GM12878 (cell line): ENCODE measurements at regions not wholly inside any gene's neighbourhood (a gene's known extent, or its start where the extent isn't known, plus 50 kb on each side); places are given as distances from the start of the nearest gene placed in this dataset.
A peak's percentile ranks its signal among the peaks of the same experiment; 100 is the strongest.

Source experiments
- CREB1 ChIP-seq: IDR thresholded peaks from 2 replicates; pipeline ENCODE4 v1.6.1; 2012; ENCODE audit warnings: low read depth, mild to moderate bottlenecking, inconsistent platforms
- CREM ChIP-seq: IDR thresholded peaks from 2 replicates; pipeline ENCODE4 v1.6.1; 2014; ENCODE audit warnings: antibody characterized with exemption, low read depth
- EGR1 ChIP-seq, 2 experiments: IDR thresholded peaks; 1 replicate in 1 of 2; 2 replicates in 1 of 2; pipeline ENCODE4 v1.6.1; 2011 to 2012; ENCODE audit warnings: low read depth in 2 of 2, low read length in 2 of 2, borderline replicate concordance in 1 of 2, mild to moderate bottlenecking in 1 of 2, moderate library complexity in 1 of 2
- ESRRA ChIP-seq: IDR thresholded peaks from 2 replicates; pipeline ENCODE4 v1.6.1; 2012; ENCODE audit warnings: mild to moderate bottlenecking, low read length, improper control_type of control experiment
- FOXK2 ChIP-seq: fragments of 450-650 bp; IDR thresholded peaks from 2 replicates; pipeline ENCODE4 v1.6.1; 2017; ENCODE audit warnings: mild to moderate bottlenecking, moderate library complexity
- GABPA ChIP-seq: IDR thresholded peaks from 2 replicates; pipeline ENCODE4 v1.6.1; 2014; ENCODE audit warnings: antibody characterized with exemption, low read depth, mild to moderate bottlenecking, inconsistent platforms
- HDAC6 ChIP-seq: fragments of 200-600 bp; sonication (generic); IDR thresholded peaks from one replicate; pipeline ENCODE4 v1.8.0; 2017; ENCODE audit warnings: antibody characterized with exemption; ENCODE audit not compliant: unreplicated experiment
- IKZF2 ChIP-seq, 2 experiments: fragments of 450-650 bp; IDR thresholded peaks; 2 replicates each; pipeline ENCODE4 v1.6.1; 2017; ENCODE audit warnings: mild to moderate bottlenecking in 2 of 2, moderate library complexity in 2 of 2
- KDM1A ChIP-seq: fragments of 200-600 bp; sonication (generic); IDR thresholded peaks from 2 replicates; pipeline ENCODE4 v1.6.1; 2016; ENCODE audit warnings: borderline replicate concordance
- KLF5 ChIP-seq: fragments of 450-650 bp; IDR thresholded peaks from 2 replicates; pipeline ENCODE4 v1.6.1; 2014; ENCODE audit warnings: mild to moderate bottlenecking; ENCODE audit not compliant: partially characterized antibody
- MEF2A ChIP-seq: IDR thresholded peaks from 2 replicates; pipeline ENCODE4 v1.6.1; 2011; ENCODE audit warnings: low read depth, mild to moderate bottlenecking, low read length, moderate library complexity; ENCODE audit not compliant: insufficient read depth
- MTA3 ChIP-seq: IDR thresholded peaks from 2 replicates; pipeline ENCODE4 v1.6.1; 2012; ENCODE audit warnings: low read length, inconsistent platforms, borderline replicate concordance
- PAX8 ChIP-seq: fragments of 450-650 bp; IDR thresholded peaks from 2 replicates; pipeline ENCODE4 v1.6.1; 2017; ENCODE audit warnings: mild to moderate bottlenecking, moderate library complexity
- POLR2A ChIP-seq: IDR thresholded peaks from 2 replicates; pipeline ENCODE4 v1.6.1; 2011; ENCODE audit warnings: low read depth, mild to moderate bottlenecking, low read length
- POLR2AphosphoS5 ChIP-seq: IDR thresholded peaks from 2 replicates; pipeline ENCODE4 v1.6.1; 2011; ENCODE audit warnings: mild to moderate bottlenecking, low read length, inconsistent platforms
- SIN3A ChIP-seq: IDR thresholded peaks from 2 replicates; pipeline ENCODE4 v1.6.1; 2012; ENCODE audit warnings: low read depth, low read length, improper control_type of control experiment
- SMAD5 ChIP-seq: IDR thresholded peaks from 2 replicates; pipeline ENCODE4 v1.6.1; 2016; ENCODE audit warnings: antibody characterized with exemption, low read depth
- TBL1XR1 ChIP-seq: IDR thresholded peaks from 2 replicates; pipeline ENCODE4 v1.6.1; 2012; ENCODE audit warnings: low read depth, low read length, improper control_type of control experiment
- TCF7 ChIP-seq: IDR thresholded peaks from 2 replicates; pipeline ENCODE4 v1.6.1; 2014; ENCODE audit warnings: antibody characterized with exemption, borderline replicate concordance
- TF ChIP-seq, protein P1 (sequence below): IDR thresholded peaks from 2 replicates; pipeline ENCODE4 v1.6.1; 2011; ENCODE audit warnings: low read depth, mild to moderate bottlenecking, low read length, moderate library complexity, borderline replicate concordance; ENCODE audit errors: extremely low read depth
- TF ChIP-seq, protein P2 (sequence below): fragments of 450-650 bp; IDR thresholded peaks from 2 replicates; pipeline ENCODE4 v1.6.1; 2017; ENCODE audit warnings: mild to moderate bottlenecking, low read depth, inconsistent platforms; ENCODE audit not compliant: poor library complexity, severe bottlenecking
- TF ChIP-seq, protein P3 (sequence below): fragments of 450-650 bp; IDR thresholded peaks from 2 replicates; pipeline ENCODE4 v1.6.1; 2016; ENCODE audit warnings: mild to moderate bottlenecking, moderate library complexity, borderline replicate concordance
- TF ChIP-seq, protein P4 (sequence below): fragments of 450-650 bp; IDR thresholded peaks from 2 replicates; pipeline ENCODE4 v1.6.1; 2016; ENCODE audit warnings: mild to moderate bottlenecking
- TF ChIP-seq, protein P5 (sequence below): fragments of 450-650 bp; IDR thresholded peaks from 2 replicates; pipeline ENCODE4 v1.6.1; 2017; ENCODE audit warnings: low read depth, mild to moderate bottlenecking, moderate library complexity

DNA sequence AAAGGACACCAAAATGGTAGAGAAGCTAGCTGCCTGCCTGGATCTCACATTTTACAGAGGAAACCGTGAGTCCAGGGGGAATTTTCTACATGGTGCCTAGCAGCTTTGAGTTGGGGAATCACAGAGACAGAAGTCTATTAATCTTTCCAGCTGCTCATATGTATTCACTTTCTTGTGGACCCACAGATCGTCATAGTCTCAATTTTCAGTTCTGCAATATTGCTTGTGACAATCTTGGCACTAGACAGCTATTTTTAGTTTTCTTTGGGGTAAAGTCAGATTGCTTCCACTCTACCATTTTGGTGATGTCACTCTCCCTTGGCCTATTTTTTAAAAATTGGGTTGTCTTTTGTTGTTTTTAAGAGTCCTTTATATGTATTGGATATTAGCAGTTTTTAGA, 233.4 kb upstream of the STK26 start (continued):
- peak; percentile 83 for TF ChIP-seq MEF2A
- TF ChIP-seq FOXK2, result no peak
- TF ChIP-seq POLR2AphosphoS5, result no peak
- TF ChIP-seq KDM1A, result no peak
- TF ChIP-seq, protein P1, sequence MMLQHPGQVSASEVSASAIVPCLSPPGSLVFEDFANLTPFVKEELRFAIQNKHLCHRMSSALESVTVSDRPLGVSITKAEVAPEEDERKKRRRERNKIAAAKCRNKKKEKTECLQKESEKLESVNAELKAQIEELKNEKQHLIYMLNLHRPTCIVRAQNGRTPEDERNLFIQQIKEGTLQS, result no peak
- TF ChIP-seq, protein P2, sequence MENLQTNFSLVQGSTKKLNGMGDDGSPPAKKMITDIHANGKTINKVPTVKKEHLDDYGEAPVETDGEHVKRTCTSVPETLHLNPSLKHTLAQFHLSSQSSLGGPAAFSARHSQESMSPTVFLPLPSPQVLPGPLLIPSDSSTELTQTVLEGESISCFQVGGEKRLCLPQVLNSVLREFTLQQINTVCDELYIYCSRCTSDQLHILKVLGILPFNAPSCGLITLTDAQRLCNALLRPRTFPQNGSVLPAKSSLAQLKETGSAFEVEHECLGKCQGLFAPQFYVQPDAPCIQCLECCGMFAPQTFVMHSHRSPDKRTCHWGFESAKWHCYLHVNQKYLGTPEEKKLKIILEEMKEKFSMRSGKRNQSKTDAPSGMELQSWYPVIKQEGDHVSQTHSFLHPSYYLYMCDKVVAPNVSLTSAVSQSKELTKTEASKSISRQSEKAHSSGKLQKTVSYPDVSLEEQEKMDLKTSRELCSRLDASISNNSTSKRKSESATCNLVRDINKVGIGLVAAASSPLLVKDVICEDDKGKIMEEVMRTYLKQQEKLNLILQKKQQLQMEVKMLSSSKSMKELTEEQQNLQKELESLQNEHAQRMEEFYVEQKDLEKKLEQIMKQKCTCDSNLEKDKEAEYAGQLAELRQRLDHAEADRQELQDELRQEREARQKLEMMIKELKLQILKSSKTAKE, result peak; percentile 79
- TF ChIP-seq, protein P3, sequence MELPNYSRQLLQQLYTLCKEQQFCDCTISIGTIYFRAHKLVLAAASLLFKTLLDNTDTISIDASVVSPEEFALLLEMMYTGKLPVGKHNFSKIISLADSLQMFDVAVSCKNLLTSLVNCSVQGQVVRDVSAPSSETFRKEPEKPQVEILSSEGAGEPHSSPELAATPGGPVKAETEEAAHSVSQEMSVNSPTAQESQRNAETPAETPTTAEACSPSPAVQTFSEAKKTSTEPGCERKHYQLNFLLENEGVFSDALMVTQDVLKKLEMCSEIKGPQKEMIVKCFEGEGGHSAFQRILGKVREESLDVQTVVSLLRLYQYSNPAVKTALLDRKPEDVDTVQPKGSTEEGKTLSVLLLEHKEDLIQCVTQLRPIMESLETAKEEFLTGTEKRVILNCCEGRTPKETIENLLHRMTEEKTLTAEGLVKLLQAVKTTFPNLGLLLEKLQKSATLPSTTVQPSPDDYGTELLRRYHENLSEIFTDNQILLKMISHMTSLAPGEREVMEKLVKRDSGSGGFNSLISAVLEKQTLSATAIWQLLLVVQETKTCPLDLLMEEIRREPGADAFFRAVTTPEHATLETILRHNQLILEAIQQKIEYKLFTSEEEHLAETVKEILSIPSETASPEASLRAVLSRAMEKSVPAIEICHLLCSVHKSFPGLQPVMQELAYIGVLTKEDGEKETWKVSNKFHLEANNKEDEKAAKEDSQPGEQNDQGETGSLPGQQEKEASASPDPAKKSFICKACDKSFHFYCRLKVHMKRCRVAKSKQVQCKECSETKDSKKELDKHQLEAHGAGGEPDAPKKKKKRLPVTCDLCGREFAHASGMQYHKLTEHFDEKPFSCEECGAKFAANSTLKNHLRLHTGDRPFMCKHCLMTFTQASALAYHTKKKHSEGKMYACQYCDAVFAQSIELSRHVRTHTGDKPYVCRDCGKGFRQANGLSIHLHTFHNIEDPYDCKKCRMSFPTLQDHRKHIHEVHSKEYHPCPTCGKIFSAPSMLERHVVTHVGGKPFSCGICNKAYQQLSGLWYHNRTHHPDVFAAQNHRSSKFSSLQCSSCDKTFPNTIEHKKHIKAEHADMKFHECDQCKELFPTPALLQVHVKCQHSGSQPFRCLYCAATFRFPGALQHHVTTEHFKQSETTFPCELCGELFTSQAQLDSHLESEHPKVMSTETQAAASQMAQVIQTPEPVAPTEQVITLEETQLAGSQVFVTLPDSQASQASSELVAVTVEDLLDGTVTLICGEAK, result no peak
- no peak for TF ChIP-seq GABPA
- no peak for TF ChIP-seq ESRRA
- TF ChIP-seq POLR2A, result no peak
- no peak for TF ChIP-seq PAX8
- peak; percentile 44; the same call in 1 of the 2 replicates for TF ChIP-seq CREB1
- TF ChIP-seq, protein P4, sequence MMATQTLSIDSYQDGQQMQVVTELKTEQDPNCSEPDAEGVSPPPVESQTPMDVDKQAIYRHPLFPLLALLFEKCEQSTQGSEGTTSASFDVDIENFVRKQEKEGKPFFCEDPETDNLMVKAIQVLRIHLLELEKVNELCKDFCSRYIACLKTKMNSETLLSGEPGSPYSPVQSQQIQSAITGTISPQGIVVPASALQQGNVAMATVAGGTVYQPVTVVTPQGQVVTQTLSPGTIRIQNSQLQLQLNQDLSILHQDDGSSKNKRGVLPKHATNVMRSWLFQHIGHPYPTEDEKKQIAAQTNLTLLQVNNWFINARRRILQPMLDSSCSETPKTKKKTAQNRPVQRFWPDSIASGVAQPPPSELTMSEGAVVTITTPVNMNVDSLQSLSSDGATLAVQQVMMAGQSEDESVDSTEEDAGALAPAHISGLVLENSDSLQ, result peak; percentile 76
- no peak for TF ChIP-seq SIN3A
- TF ChIP-seq SMAD5, result no peak
- TF ChIP-seq HDAC6, result no peak
- peak; percentile 76; the same call in 1 of the 2 replicates for TF ChIP-seq TBL1XR1
- peak; percentile 35; the same call in 1 of the 2 replicates for TF ChIP-seq TCF7
- TF ChIP-seq, protein P5, sequence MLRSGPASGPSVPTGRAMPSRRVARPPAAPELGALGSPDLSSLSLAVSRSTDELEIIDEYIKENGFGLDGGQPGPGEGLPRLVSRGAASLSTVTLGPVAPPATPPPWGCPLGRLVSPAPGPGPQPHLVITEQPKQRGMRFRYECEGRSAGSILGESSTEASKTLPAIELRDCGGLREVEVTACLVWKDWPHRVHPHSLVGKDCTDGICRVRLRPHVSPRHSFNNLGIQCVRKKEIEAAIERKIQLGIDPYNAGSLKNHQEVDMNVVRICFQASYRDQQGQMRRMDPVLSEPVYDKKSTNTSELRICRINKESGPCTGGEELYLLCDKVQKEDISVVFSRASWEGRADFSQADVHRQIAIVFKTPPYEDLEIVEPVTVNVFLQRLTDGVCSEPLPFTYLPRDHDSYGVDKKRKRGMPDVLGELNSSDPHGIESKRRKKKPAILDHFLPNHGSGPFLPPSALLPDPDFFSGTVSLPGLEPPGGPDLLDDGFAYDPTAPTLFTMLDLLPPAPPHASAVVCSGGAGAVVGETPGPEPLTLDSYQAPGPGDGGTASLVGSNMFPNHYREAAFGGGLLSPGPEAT, result peak; percentile 69; the same call in 1 of the 2 replicates
- TF ChIP-seq IKZF2 (IDR thresholded peaks at IDR 0.05), result peak; percentile 80 to 84; a peak in 3 of 4 replicates
- no peak for TF ChIP-seq EGR1 (IDR thresholded peaks at IDR 0.05; ENCODE audit: borderline replicate concordance in 1 of 2, low read depth in 2 of 2, low read length in 2 of 2)
- no peak for TF ChIP-seq MTA3
- no peak for TF ChIP-seq KLF5
- TF ChIP-seq CREM, result peak; percentile 69; the same call in 1 of the 2 replicates
